PC-3 (cell line): ENCODE measurements at regions not wholly inside any gene's neighbourhood (a gene's known extent, or its start where the extent isn't known, plus 50 kb on each side); places are given as distances from the start of the nearest gene placed in this dataset.

Source experiments
- CTCF ChIP-seq: fragments of 300-600 bp; sonication (generic); conservative IDR thresholded peaks from 2 replicates; pipeline ENCODE4 v1.5.1; 2017; ENCODE audit warnings: antibody characterized with exemption, low read depth, mild to moderate bottlenecking, low read length
- EZH2 ChIP-seq: fragments of 300-600 bp; sonication (generic); IDR thresholded peaks from one replicate; pipeline ENCODE4 v1.6.1; 2017; ENCODE audit warnings: antibody characterized with exemption, mild to moderate bottlenecking, low read length; ENCODE audit not compliant: unreplicated experiment
- EZH2phosphoT487 ChIP-seq: fragments of 300-600 bp; sonication (generic); IDR thresholded peaks from 2 replicates; pipeline ENCODE4 v1.6.1; 2018; ENCODE audit warnings: mild to moderate bottlenecking, antibody characterized with exemption, low read length, borderline replicate concordance

DNA sequence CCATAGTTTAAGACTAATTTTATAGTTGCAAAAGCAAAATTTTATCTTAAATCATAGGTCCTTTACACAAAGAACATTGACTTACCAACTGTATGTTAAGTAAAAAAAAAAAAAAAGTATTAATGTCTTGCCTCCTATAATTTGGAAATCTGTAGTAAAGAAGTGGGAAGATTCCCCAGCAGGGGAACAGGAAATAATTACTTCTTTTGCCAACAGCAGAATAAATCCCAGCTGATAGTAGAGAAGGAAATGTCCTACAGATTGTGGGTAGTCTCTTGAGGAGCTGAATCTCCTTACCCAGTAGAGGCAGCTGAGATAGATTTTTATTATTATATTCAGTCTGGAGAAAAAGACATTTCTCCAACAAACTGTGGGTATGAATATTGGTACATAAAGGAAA lies 193.7 kb downstream of the SLC6A15 start:
- TF ChIP-seq CTCF (no peak), EZH2 (no peak), EZH2phosphoT487 (no peak)
